GM12878 (cell line): ENCODE measurements at regions not wholly inside any gene's neighbourhood (a gene's known extent, or its start where the extent isn't known, plus 50 kb on each side); places are given as distances from the start of the nearest gene placed in this dataset.

ENCODE experiments used
- ATAC-seq: fragments of 200-7000 bp; cut with Tn5 transposase; 3 replicates; pipeline ENCODE4 v1.9.1; 2020; ENCODE audit warnings: mild to moderate bottlenecking, moderate library complexity
- BruUV-seq: library from RNA; stranded (reverse); fragments of 400-500 nt; replicated peaks from 2 replicates; lab custom pipeline; 2021; lab: Mats Ljungman, UMichigan
- CTCF ChIA-PET: fragments of 300-600 bp; sonication (Branson Sonifier 250); formaldehyde crosslinking; extraction: SDS; loops from one replicate; lab custom pipeline; 2021; ENCODE audit warnings: inconsistent platforms; lab: Yijun Ruan, JAX
- POLR2A ChIA-PET: fragments of 350-600 bp; formaldehyde crosslinking; extraction: SDS; loops from one replicate; lab custom pipeline; 2021; ENCODE audit warnings: inconsistent platforms; lab: Charles Lee
- RAD21 ChIA-PET: fragments of 300-600 bp; sonication (Branson Sonifier 250); formaldehyde crosslinking; loops from one replicate; lab custom pipeline; 2023; ENCODE audit warnings: antibody characterized with exemption; ENCODE audit not compliant: unreplicated experiment; lab: Charles Lee
- SMC1A ChIA-PET: fragments of 300-600 bp; sonication (Branson Sonifier 250); formaldehyde crosslinking; loops from one replicate; lab custom pipeline; 2023; ENCODE audit not compliant: unreplicated experiment, uncharacterized antibody; lab: Charles Lee
- DNase-seq: peaks from one replicate; pipeline ENCODE4 v3.0.0-alpha.2; 2011; ENCODE audit warnings: low read depth, low spot score
- FAIRE-seq: peaks from 3 replicates; lab custom pipeline; 2011; peaks lifted over from hg19 to GRCh38; lab: Jason Lieb, UNC
- H2AFZ ChIP-seq: 2 replicates; pipeline ENCODE4 v1.6.0; 2011; ENCODE audit warnings: low read depth, low read length, control low read depth; ENCODE audit not compliant: control insufficient read depth
- H3K27ac ChIP-seq: 2 replicates; pipeline ENCODE4 v1.5.1; 2011; ENCODE audit warnings: control low read depth; ENCODE audit not compliant: control insufficient read depth, insufficient read depth
- H3K27me3 ChIP-seq, 2 experiments: replicated peaks in 1 of 2; 2 replicates each; pipeline versions ENCODE4 v1.6.0 to v1.6.1; 2011; ENCODE audit warnings: low read length in 1 of 2; ENCODE audit not compliant: control insufficient read depth in 2 of 2, insufficient read depth in 2 of 2
- H3K36me3 ChIP-seq, 2 experiments: 2 replicates each; pipeline ENCODE4 v1.5.1; 2011; ENCODE audit warnings: low read length in 1 of 2; ENCODE audit not compliant: control insufficient read depth in 2 of 2, insufficient read depth in 2 of 2
- H3K4me1 ChIP-seq: 2 replicates; pipeline ENCODE4 v1.6.1; 2011; ENCODE audit warnings: mild to moderate bottlenecking, low read length, moderate library complexity, mixed read lengths; ENCODE audit not compliant: control insufficient read depth, insufficient read depth
- H3K4me2 ChIP-seq: 2 replicates; pipeline ENCODE4 v1.6.0; 2011; ENCODE audit warnings: control low read depth; ENCODE audit not compliant: control insufficient read depth, insufficient read depth
- H3K4me3 ChIP-seq: fragments of 200-600 bp; sonication (generic); 2 replicates; pipeline ENCODE4 v1.5.1; 2016
- H3K79me2 ChIP-seq: 2 replicates; pipeline ENCODE4 v1.6.0; 2011; ENCODE audit warnings: low read length; ENCODE audit not compliant: control insufficient read depth, insufficient read depth
- H3K9ac ChIP-seq: 2 replicates; pipeline ENCODE4 v1.8.0; 2011; ENCODE audit warnings: low read length, control low read depth, mixed read lengths; ENCODE audit not compliant: control insufficient read depth, insufficient read depth
- H3K9me3 ChIP-seq: replicated peaks from 3 replicates; pipeline ENCODE4 v1.5.1; 2011; ENCODE audit warnings: mild to moderate bottlenecking, low read length; ENCODE audit not compliant: control insufficient read depth, insufficient read depth
- H4K20me1 ChIP-seq: 2 replicates; pipeline ENCODE4 v1.6.0; 2011; ENCODE audit not compliant: control insufficient read depth, insufficient read depth
- GABPA ChIP-seq: IDR thresholded peaks from 2 replicates; pipeline ENCODE4 v1.6.1; 2014; ENCODE audit warnings: antibody characterized with exemption, low read depth, mild to moderate bottlenecking, inconsistent platforms
- NFYB ChIP-seq: IDR thresholded peaks from 2 replicates; pipeline ENCODE4 v1.6.1; 2011; ENCODE audit warnings: low read depth, mild to moderate bottlenecking, low read length, improper control_type of control experiment, moderate library complexity; ENCODE audit not compliant: insufficient read depth
- POLR2A ChIP-seq: IDR thresholded peaks from 2 replicates; pipeline ENCODE4 v1.6.1; 2011; ENCODE audit warnings: low read depth, mild to moderate bottlenecking, low read length
- RBBP5 ChIP-seq: fragments of 200-600 bp; sonication (generic); conservative IDR thresholded peaks from 2 replicates; pipeline ENCODE4 v1.6.1; 2016
- TBL1XR1 ChIP-seq: IDR thresholded peaks from 2 replicates; pipeline ENCODE4 v1.6.1; 2012; ENCODE audit warnings: low read depth, low read length, improper control_type of control experiment
- ZNF24 ChIP-seq: fragments of 450-650 bp; IDR thresholded peaks from 2 replicates; pipeline ENCODE4 v1.6.1; 2017; ENCODE audit warnings: antibody characterized with exemption, mild to moderate bottlenecking
- WGBS: methylation state at CpG from one replicate; pipeline ENCODE4 v1.1.6; 2016; ENCODE audit warnings: low lambda C conversion rate; ENCODE audit not compliant: insufficient replicate concordance, insufficient coverage; ENCODE audit errors: missing lambda C conversion rate; 5-methylcytosine and 5-hydroxymethylcytosine counted together
- in situ Hi-C: fragments of 300-500 bp; cut with MboI; formaldehyde crosslinking; loops from 9 replicates; pipeline ENCODE4 v1.14.3; 2018; ENCODE audit warnings: mixed read lengths
- intact Hi-C: fragments of 100-400 bp; cut with micrococcal nuclease; formaldehyde crosslinking; loops from one replicate; pipeline ENCODE4 v1.14.2; 2022; ENCODE audit not compliant: unreplicated experiment
- TF ChIP-seq, protein P1 (sequence below): fragments of 450-650 bp; IDR thresholded peaks from 2 replicates; pipeline ENCODE4 v1.6.1; 2017; ENCODE audit warnings: mild to moderate bottlenecking
- TF ChIP-seq, protein P2 (sequence below): IDR thresholded peaks from 2 replicates; pipeline ENCODE4 v1.6.1; 2011; ENCODE audit warnings: borderline replicate concordance, low read depth, mild to moderate bottlenecking, moderate library complexity, low read length; ENCODE audit not compliant: insufficient read depth, poor library complexity, severe bottlenecking
- TF ChIP-seq, protein P3 (sequence below): fragments of 450-650 bp; IDR thresholded peaks from 2 replicates; pipeline ENCODE4 v1.6.1; 2017; ENCODE audit warnings: antibody characterized with exemption, mild to moderate bottlenecking, moderate library complexity
- TF ChIP-seq, protein P4 (sequence below): fragments of 450-650 bp; IDR thresholded peaks from 2 replicates; pipeline ENCODE4 v1.6.1; 2017; ENCODE audit warnings: low read depth, mild to moderate bottlenecking, moderate library complexity
- TF ChIP-seq, protein P5 (sequence below): IDR thresholded peaks from 2 replicates; pipeline ENCODE4 v1.6.1; 2011; ENCODE audit warnings: borderline replicate concordance, low read depth, mild to moderate bottlenecking, moderate library complexity, mixed read lengths, low read length; ENCODE audit not compliant: insufficient read depth; ENCODE audit errors: extremely low read length

DNA sequence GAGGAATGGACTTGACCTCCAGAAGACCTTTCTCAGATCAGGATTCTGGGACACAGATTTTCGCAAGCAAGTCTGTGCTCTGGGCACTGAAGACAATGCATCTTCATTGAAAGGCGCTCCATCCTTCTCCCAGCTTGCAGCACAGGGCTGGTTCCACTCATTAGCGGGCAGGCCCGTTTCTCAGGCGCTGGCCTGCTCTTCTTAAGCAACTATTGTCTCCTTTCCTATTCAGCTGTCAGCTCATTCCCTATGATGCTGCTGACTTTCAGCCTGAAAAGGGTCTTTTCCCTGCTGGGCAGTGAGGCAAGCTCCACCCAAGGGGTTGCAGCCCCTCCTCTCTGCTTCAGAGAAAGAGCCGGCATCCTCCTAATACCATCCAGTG is 91.9 kb upstream of the PLXNA2 start:
- TF ChIP-seq, protein P1, sequence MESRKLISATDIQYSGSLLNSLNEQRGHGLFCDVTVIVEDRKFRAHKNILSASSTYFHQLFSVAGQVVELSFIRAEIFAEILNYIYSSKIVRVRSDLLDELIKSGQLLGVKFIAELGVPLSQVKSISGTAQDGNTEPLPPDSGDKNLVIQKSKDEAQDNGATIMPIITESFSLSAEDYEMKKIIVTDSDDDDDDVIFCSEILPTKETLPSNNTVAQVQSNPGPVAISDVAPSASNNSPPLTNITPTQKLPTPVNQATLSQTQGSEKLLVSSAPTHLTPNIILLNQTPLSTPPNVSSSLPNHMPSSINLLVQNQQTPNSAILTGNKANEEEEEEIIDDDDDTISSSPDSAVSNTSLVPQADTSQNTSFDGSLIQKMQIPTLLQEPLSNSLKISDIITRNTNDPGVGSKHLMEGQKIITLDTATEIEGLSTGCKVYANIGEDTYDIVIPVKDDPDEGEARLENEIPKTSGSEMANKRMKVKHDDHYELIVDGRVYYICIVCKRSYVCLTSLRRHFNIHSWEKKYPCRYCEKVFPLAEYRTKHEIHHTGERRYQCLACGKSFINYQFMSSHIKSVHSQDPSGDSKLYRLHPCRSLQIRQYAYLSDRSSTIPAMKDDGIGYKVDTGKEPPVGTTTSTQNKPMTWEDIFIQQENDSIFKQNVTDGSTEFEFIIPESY: no peak
- no peak for TF ChIP-seq NFYB
- TF ChIP-seq GABPA: no peak
- TF ChIP-seq, protein P2, sequence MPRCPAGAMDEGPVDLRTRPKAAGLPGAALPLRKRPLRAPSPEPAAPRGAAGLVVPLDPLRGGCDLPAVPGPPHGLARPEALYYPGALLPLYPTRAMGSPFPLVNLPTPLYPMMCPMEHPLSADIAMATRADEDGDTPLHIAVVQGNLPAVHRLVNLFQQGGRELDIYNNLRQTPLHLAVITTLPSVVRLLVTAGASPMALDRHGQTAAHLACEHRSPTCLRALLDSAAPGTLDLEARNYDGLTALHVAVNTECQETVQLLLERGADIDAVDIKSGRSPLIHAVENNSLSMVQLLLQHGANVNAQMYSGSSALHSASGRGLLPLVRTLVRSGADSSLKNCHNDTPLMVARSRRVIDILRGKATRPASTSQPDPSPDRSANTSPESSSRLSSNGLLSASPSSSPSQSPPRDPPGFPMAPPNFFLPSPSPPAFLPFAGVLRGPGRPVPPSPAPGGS: no peak
- TF ChIP-seq, protein P3, sequence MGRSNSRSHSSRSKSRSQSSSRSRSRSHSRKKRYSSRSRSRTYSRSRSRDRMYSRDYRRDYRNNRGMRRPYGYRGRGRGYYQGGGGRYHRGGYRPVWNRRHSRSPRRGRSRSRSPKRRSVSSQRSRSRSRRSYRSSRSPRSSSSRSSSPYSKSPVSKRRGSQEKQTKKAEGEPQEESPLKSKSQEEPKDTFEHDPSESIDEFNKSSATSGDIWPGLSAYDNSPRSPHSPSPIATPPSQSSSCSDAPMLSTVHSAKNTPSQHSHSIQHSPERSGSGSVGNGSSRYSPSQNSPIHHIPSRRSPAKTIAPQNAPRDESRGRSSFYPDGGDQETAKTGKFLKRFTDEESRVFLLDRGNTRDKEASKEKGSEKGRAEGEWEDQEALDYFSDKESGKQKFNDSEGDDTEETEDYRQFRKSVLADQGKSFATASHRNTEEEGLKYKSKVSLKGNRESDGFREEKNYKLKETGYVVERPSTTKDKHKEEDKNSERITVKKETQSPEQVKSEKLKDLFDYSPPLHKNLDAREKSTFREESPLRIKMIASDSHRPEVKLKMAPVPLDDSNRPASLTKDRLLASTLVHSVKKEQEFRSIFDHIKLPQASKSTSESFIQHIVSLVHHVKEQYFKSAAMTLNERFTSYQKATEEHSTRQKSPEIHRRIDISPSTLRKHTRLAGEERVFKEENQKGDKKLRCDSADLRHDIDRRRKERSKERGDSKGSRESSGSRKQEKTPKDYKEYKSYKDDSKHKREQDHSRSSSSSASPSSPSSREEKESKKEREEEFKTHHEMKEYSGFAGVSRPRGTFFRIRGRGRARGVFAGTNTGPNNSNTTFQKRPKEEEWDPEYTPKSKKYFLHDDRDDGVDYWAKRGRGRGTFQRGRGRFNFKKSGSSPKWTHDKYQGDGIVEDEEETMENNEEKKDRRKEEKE: no peak
- TF ChIP-seq, protein P4, sequence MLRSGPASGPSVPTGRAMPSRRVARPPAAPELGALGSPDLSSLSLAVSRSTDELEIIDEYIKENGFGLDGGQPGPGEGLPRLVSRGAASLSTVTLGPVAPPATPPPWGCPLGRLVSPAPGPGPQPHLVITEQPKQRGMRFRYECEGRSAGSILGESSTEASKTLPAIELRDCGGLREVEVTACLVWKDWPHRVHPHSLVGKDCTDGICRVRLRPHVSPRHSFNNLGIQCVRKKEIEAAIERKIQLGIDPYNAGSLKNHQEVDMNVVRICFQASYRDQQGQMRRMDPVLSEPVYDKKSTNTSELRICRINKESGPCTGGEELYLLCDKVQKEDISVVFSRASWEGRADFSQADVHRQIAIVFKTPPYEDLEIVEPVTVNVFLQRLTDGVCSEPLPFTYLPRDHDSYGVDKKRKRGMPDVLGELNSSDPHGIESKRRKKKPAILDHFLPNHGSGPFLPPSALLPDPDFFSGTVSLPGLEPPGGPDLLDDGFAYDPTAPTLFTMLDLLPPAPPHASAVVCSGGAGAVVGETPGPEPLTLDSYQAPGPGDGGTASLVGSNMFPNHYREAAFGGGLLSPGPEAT: no peak
- no peak for TF ChIP-seq ZNF24
- no peak for TF ChIP-seq TBL1XR1
- TF ChIP-seq RBBP5: no peak
- TF ChIP-seq, protein P5, sequence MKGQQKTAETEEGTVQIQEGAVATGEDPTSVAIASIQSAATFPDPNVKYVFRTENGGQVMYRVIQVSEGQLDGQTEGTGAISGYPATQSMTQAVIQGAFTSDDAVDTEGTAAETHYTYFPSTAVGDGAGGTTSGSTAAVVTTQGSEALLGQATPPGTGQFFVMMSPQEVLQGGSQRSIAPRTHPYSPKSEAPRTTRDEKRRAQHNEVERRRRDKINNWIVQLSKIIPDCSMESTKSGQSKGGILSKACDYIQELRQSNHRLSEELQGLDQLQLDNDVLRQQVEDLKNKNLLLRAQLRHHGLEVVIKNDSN: no peak
- no peak for TF ChIP-seq POLR2A
- TF ChIP-seq, all 136 proteins: peak for 0
- Histone ChIP-seq H3K27ac (no peak overlapping the region), H3K9me3 (no peaks in the 10 kb centered on the region), H3K9ac (no peak overlapping the region), H3K36me3 (no peaks in the 10 kb centered on the region), H3K4me1 (no peaks in the 10 kb centered on the region), H3K79me2 (no peaks in the 10 kb centered on the region), H2AFZ (no peak overlapping the region), H3K4me3 (no peak overlapping the region), H4K20me1 (no peaks in the 10 kb centered on the region), H3K27me3 (no peaks in the 10 kb centered on the region; a peak in 1 of 4 replicates), H3K4me2 (no peak overlapping the region)
- no peak for DNase-seq
- no peak for ATAC-seq
- ChIA-PET RAD21 (no interaction called here), POLR2A (no interaction called here), SMC1A (interaction anchor here (1.6 kb wide), 1 partner anchor 15 kb away, joined by 3 read pairs; no protein-coding TSS in a partner anchor), CTCF (interaction anchor here (1.5 kb wide), 1 partner anchor 15 kb away, joined by 6 read pairs; no protein-coding TSS in a partner anchor)
- in situ Hi-C loops: no loop called here
- intact Hi-C loops: no loop called here
- WGBS: 36% methylated on average over 6 of the region's 6 CpGs
- FAIRE-seq: no peak
- no TSS peak for BruUV-seq
